ENCODE measurements at regions not wholly inside any gene's neighbourhood (a gene's known extent, or its start where the extent isn't known, plus 50 kb on each side); places are given as distances from the start of the nearest gene placed in this dataset.

GRCh38 chr3:72272356-72272755 lies 487.4 kb upstream of the PROK2 start (continued):
- TF ChIP-seq KDM5A (IDR thresholded peaks at IDR 0.05; ENCODE audit: low read length) (no peak), HDAC6 (IDR thresholded peaks at IDR 0.05; ENCODE audit: low read depth, low read length) (no peak)
- TF ChIP-seq, protein P1, sequence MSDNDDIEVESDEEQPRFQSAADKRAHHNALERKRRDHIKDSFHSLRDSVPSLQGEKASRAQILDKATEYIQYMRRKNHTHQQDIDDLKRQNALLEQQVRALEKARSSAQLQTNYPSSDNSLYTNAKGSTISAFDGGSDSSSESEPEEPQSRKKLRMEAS (IDR thresholded peaks at IDR 0.05): no peak

All from H1 (cell line).